ENCODE measurements at regions not wholly inside any gene's neighbourhood (a gene's known extent, or its start where the extent isn't known, plus 50 kb on each side); places are given as distances from the start of the nearest gene placed in this dataset.
"Not testable (repeated sequence)": the region's sequence is repeated elsewhere in the genome, so short reads cannot be mapped to it uniquely, and the experiment has no call there.

- no peaks in the 10 kb centered on the region for H3K27me3 ChIP-seq (replicated peaks; ENCODE audit: control insufficient read depth, insufficient read depth, low read length)
- H3K4me3 ChIP-seq (ENCODE audit: low read depth, low read length): no peak overlapping the region
- no peaks in the 10 kb centered on the region for H3K27me3 Mint-ChIP-seq (ENCODE audit: insufficient read depth, unreplicated experiment)
- no TSS peak for BruUV-seq (replicated peaks)
- no peaks in the 10 kb centered on the region for H3K36me3 ChIP-seq (ENCODE audit: control insufficient read depth, insufficient read depth, low read length)
- CTCF ChIA-PET: no interaction called here
- TF ChIP-seq CTCF (IDR thresholded peaks at IDR 0.05; ENCODE audit: insufficient read depth in 1 of 2, low read depth in 1 of 2, low read length in 1 of 2, severe bottlenecking in 1 of 2, unreplicated experiment in 1 of 2): no peak
- DNase-seq: no peak
- no peak overlapping the region for H3K27ac Mint-ChIP-seq (ENCODE audit: unreplicated experiment)
- no peaks in the 10 kb centered on the region for H3K36me3 Mint-ChIP-seq (ENCODE audit: insufficient read depth, unreplicated experiment)
- no peaks in the 10 kb centered on the region for H3K4me1 Mint-ChIP-seq (ENCODE audit: low read depth, unreplicated experiment)
- POLR2A ChIA-PET: no interaction called here
- H3K9me3 ChIP-seq: no peaks in the 10 kb centered on the region
- no peaks in the 10 kb centered on the region for H3K9me3 Mint-ChIP-seq (ENCODE audit: unreplicated experiment)
- no peaks in the 10 kb centered on the region for H3K4me1 ChIP-seq
- intact Hi-C loops (cut with micrococcal nuclease; ENCODE audit: unreplicated experiment): no loop called here
- H3K4me3 Mint-ChIP-seq (ENCODE audit: unreplicated experiment): no peak overlapping the region
Observed at GRCh38 chr2:34719206-34719605, 1120.1 kb upstream of the FAM98A start.

GRCh38 chr2:34705551-34706247 is 1106.6 kb upstream of the FAM98A start:
- ChIA-PET POLR2A (no interaction called here), CTCF (no interaction called here)
- Histone ChIP-seq H3K9me3 (no peaks in the 10 kb centered on the region), H3K27me3 (replicated peaks; ENCODE audit: control insufficient read depth, insufficient read depth, low read length) (no peaks in the 10 kb centered on the region), H3K36me3 (ENCODE audit: control insufficient read depth, insufficient read depth, low read length) (no peaks in the 10 kb centered on the region), H3K4me3 (ENCODE audit: low read depth, low read length) (no peak overlapping the region), H3K4me1 (peaks cover 6% of the 10 kb centered on the region)
- peaks cover 8% of the 10 kb centered on the region for H3K9me3 Mint-ChIP-seq (ENCODE audit: unreplicated experiment)
- no peak for DNase-seq
- H3K36me3 Mint-ChIP-seq (ENCODE audit: insufficient read depth, unreplicated experiment): no peaks in the 10 kb centered on the region
- peak overlapping the region; percentile 38 for H3K4me3 Mint-ChIP-seq (ENCODE audit: unreplicated experiment)
- TF ChIP-seq CTCF (IDR thresholded peaks at IDR 0.05; ENCODE audit: insufficient read depth in 1 of 2, low read depth in 1 of 2, low read length in 1 of 2, severe bottlenecking in 1 of 2, unreplicated experiment in 1 of 2): no peak
- no TSS peak for BruUV-seq (replicated peaks)
- H3K27me3 Mint-ChIP-seq (ENCODE audit: insufficient read depth, unreplicated experiment): no peaks in the 10 kb centered on the region
- intact Hi-C loops (cut with micrococcal nuclease; ENCODE audit: unreplicated experiment): no loop called here
- H3K4me1 Mint-ChIP-seq (ENCODE audit: low read depth, unreplicated experiment): peaks cover 7% of the 10 kb centered on the region
- H3K27ac Mint-ChIP-seq (ENCODE audit: unreplicated experiment): no peak overlapping the region

DNA sequence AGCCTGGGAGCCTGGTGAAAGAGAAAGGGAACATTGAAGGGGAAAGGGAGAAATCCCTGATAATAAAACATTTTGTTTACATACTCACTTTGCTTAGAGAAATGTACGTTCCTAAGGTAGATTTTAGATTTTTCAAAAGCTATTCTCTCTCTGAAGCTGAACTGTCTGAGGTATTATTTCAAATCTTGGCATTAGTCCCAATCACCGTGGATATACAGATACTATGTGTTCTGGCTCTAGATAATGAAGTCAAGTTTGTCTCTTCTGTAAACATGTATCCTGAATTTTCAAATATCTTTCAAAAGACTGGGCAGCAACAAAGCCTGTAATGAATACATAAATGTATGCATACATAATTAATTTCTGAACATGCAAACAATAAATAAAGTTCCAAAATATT is 1104.2 kb upstream of the FAM98A start:
- no peak for TF ChIP-seq CTCF (IDR thresholded peaks at IDR 0.05; ENCODE audit: insufficient read depth in 1 of 2, low read depth in 1 of 2, low read length in 1 of 2, severe bottlenecking in 1 of 2, unreplicated experiment in 1 of 2)
- Mint-ChIP-seq H3K4me3 (ENCODE audit: unreplicated experiment) (no peak overlapping the region), H3K9me3 (ENCODE audit: unreplicated experiment) (peaks cover 8% of the 10 kb centered on the region), H3K27ac (ENCODE audit: unreplicated experiment) (no peak overlapping the region), H3K4me1 (ENCODE audit: low read depth, unreplicated experiment) (peaks cover 7% of the 10 kb centered on the region), H3K27me3 (ENCODE audit: insufficient read depth, unreplicated experiment) (no peaks in the 10 kb centered on the region), H3K36me3 (ENCODE audit: insufficient read depth, unreplicated experiment) (no peaks in the 10 kb centered on the region)
- Histone ChIP-seq H3K36me3 (ENCODE audit: control insufficient read depth, insufficient read depth, low read length) (no peaks in the 10 kb centered on the region), H3K9me3 (no peaks in the 10 kb centered on the region), H3K4me3 (ENCODE audit: low read depth, low read length) (no peak overlapping the region), H3K27me3 (replicated peaks; ENCODE audit: control insufficient read depth, insufficient read depth, low read length) (no peaks in the 10 kb centered on the region), H3K4me1 (peaks cover 6% of the 10 kb centered on the region)
- CTCF ChIA-PET: no interaction called here
- intact Hi-C loops (cut with micrococcal nuclease; ENCODE audit: unreplicated experiment): no loop called here
- POLR2A ChIA-PET: no interaction called here
- DNase-seq: no peak
- no TSS peak for BruUV-seq (replicated peaks)

- intact Hi-C loops (cut with micrococcal nuclease; ENCODE audit: unreplicated experiment); H3K27me3 ChIP-seq (replicated peaks; ENCODE audit: control insufficient read depth, insufficient read depth, low read length); H3K9me3 ChIP-seq; CTCF ChIA-PET; H3K4me1 ChIP-seq; POLR2A ChIA-PET; H3K36me3 ChIP-seq (ENCODE audit: control insufficient read depth, insufficient read depth, low read length); H3K27ac Mint-ChIP-seq (ENCODE audit: unreplicated experiment); H3K4me3 Mint-ChIP-seq (ENCODE audit: unreplicated experiment); DNase-seq; H3K27me3 Mint-ChIP-seq (ENCODE audit: insufficient read depth, unreplicated experiment); H3K36me3 Mint-ChIP-seq (ENCODE audit: insufficient read depth, unreplicated experiment); H3K9me3 Mint-ChIP-seq (ENCODE audit: unreplicated experiment); H3K4me3 ChIP-seq (ENCODE audit: low read depth, low read length); BruUV-seq (replicated peaks); H3K4me1 Mint-ChIP-seq (ENCODE audit: low read depth, unreplicated experiment): not testable (repeated sequence)
Observed at GRCh38 chr2:34702391-34702790, 1103.3 kb upstream of the FAM98A start.

- not testable (repeated sequence) for H3K27me3 Mint-ChIP-seq (ENCODE audit: insufficient read depth, unreplicated experiment); H3K4me3 ChIP-seq (ENCODE audit: low read depth, low read length)
Observed at GRCh38 chr2:34677591-34677990, 1078.5 kb upstream of the FAM98A start.

More at GRCh38 chr2:34677591-34677990, 1078.5 kb upstream of the FAM98A start:
- H3K36me3 Mint-ChIP-seq (ENCODE audit: insufficient read depth, unreplicated experiment); CTCF ChIA-PET; H3K36me3 ChIP-seq (ENCODE audit: control insufficient read depth, insufficient read depth, low read length); H3K27ac Mint-ChIP-seq (ENCODE audit: unreplicated experiment); H3K4me3 Mint-ChIP-seq (ENCODE audit: unreplicated experiment); H3K4me1 Mint-ChIP-seq (ENCODE audit: low read depth, unreplicated experiment); H3K9me3 Mint-ChIP-seq (ENCODE audit: unreplicated experiment); DNase-seq; H3K27me3 ChIP-seq (replicated peaks; ENCODE audit: control insufficient read depth, insufficient read depth, low read length); BruUV-seq (replicated peaks); H3K9me3 ChIP-seq; POLR2A ChIA-PET; H3K4me1 ChIP-seq: not testable (repeated sequence)
- intact Hi-C loops (cut with micrococcal nuclease; ENCODE audit: unreplicated experiment): loop anchor here (10.0 kb wide), 1 partner anchor 63 kb away; no protein-coding TSS in a partner anchor

Measured in Caco-2 (cell line).